ENCODE measurements at regions not wholly inside any gene's neighbourhood (a gene's known extent, or its start where the extent isn't known, plus 50 kb on each side); places are given as distances from the start of the nearest gene placed in this dataset.

- H3K79me1 ChIP-seq (ENCODE audit: low read depth, low read length), result no peaks in the 10 kb centered on the region
- no peaks in the 10 kb centered on the region for H3K79me2 ChIP-seq (ENCODE audit: control insufficient read depth in 1 of 2, insufficient read depth in 2 of 2, low read length in 2 of 2)
- DNase-seq (ENCODE audit: low read depth in 1 of 2, low spot score in 2 of 2) (no peak), FAIRE-seq (no peak)
- no peaks in the 10 kb centered on the region for H3K23me2 ChIP-seq (ENCODE audit: low read depth, low read length)
- WGBS, 2 experiments (ENCODE audit: extremely low coverage in 1 of 2, insufficient coverage in 1 of 2, insufficient read length in 1 of 2, insufficient replicate concordance in 2 of 2, low coverage in 1 of 2, low lambda C conversion rate in 2 of 2, missing lambda C conversion rate in 1 of 2), result 79% methylated on average over 2 of the region's 2 CpGs; no CpG with 5 or more reads in 1 of the 2 experiments
- no peaks in the 10 kb centered on the region for H3K9me3 ChIP-seq (ENCODE audit: insufficient read depth in 2 of 2, low read depth in 1 of 2, low read length in 1 of 2)
- H3K4me1 ChIP-seq (replicated peaks in 1 of 4; ENCODE audit: control insufficient read depth in 3 of 4, insufficient read depth in 4 of 4, low read length in 3 of 4), result no peaks in the 10 kb centered on the region; a peak in 1 of 7 replicates
- H2AK5ac ChIP-seq (ENCODE audit: low read depth, low read length), result no peak overlapping the region
- no peak overlapping the region for H3K4me2 ChIP-seq (ENCODE audit: insufficient read depth in 1 of 2, low read depth in 2 of 2, low read length in 2 of 2)
- H4K8ac ChIP-seq (ENCODE audit: extremely low read depth, insufficient read depth, low read length), result no peak overlapping the region
- ChIA-PET CTCF (ENCODE audit: partially characterized antibody) (interaction anchor here (0.7 to 8.5 kb wide), 4 partner anchors 10 to 612 kb away, joined by 3 to 62 read pairs (median 4); no protein-coding TSS in a partner anchor), POLR2A (ENCODE audit: partially characterized antibody) (no interaction called here)
- no peak overlapping the region for H2BK5ac ChIP-seq (ENCODE audit: low read depth, low read length)
- no peak overlapping the region for H3K9ac ChIP-seq (replicated peaks in 1 of 4; ENCODE audit: extremely low read depth in 1 of 4, low read depth in 3 of 4, low read length in 3 of 4)
- no peak overlapping the region for H2BK120ac ChIP-seq (replicated peaks; ENCODE audit: low read depth, low read length)
- H3K27ac ChIP-seq (ENCODE audit: low read depth, low read length), result no peak overlapping the region
- no peaks in the 10 kb centered on the region for H3K36me3 ChIP-seq (ENCODE audit: control insufficient read depth in 2 of 4, insufficient read depth in 4 of 4, low read length in 3 of 4)
- H2BK12ac ChIP-seq (ENCODE audit: low read depth, low read length), result no peak overlapping the region
- no peak overlapping the region for H3K56ac ChIP-seq (replicated peaks; ENCODE audit: insufficient read length, low read depth, low read length)
- H3K4me3 ChIP-seq (ENCODE audit: extremely low read depth in 1 of 4, insufficient read depth in 2 of 4, low read depth in 3 of 4, low read length in 4 of 4), result no peak overlapping the region
- no peaks in the 10 kb centered on the region for H3K27me3 ChIP-seq (replicated peaks in 1 of 4; ENCODE audit: control insufficient read depth in 3 of 4, extremely low read depth in 1 of 4, insufficient read depth in 3 of 4, low read length in 3 of 4)
- no peak overlapping the region for H4K5ac ChIP-seq (ENCODE audit: insufficient read length, low read depth, low read length)
- no peak overlapping the region for H2AFZ ChIP-seq (ENCODE audit: low read length)
- no peak overlapping the region for H2BK20ac ChIP-seq (ENCODE audit: low read length)
- no peak overlapping the region for H3K18ac ChIP-seq (ENCODE audit: extremely low read depth, low read length)
- H3K14ac ChIP-seq (ENCODE audit: insufficient read length), result no peak overlapping the region
- H3K23ac ChIP-seq (ENCODE audit: insufficient read length), result no peak overlapping the region
- H3K4ac ChIP-seq (replicated peaks; ENCODE audit: insufficient read length, low read depth, low read length), result no peak overlapping the region
- no peaks in the 10 kb centered on the region for H4K20me1 ChIP-seq (replicated peaks in 1 of 2; ENCODE audit: control insufficient read depth in 1 of 2, insufficient read depth in 2 of 2, low read length in 2 of 2)
- H4K91ac ChIP-seq (replicated peaks; ENCODE audit: insufficient read length, low read length), result no peak overlapping the region
- no peak overlapping the region for H2BK15ac ChIP-seq (ENCODE audit: low read length)
- TF ChIP-seq RBBP5 (IDR thresholded peaks at IDR 0.05; ENCODE audit: borderline replicate concordance, low read depth, low read length), result no peak
- no peak for TF ChIP-seq SAP30 (IDR thresholded peaks at IDR 0.05; ENCODE audit: insufficient read depth, insufficient replicate concordance, low read length)
These were observed 72.9 kb upstream of the TDRD3 start for GRCh38 chr13:60324131-60324530.
